IMR-90 (cell line): ENCODE measurements at regions not wholly inside any gene's neighbourhood (a gene's known extent, or its start where the extent isn't known, plus 50 kb on each side); places are given as distances from the start of the nearest gene placed in this dataset.

ENCODE experiments used
- ATAC-seq: fragments of 200-7000 bp; cut with Tn5 transposase; 2 replicates; pipeline ENCODE4 v1.9.1; 2020; ENCODE audit warnings: low read depth, mild to moderate bottlenecking, moderate library complexity
- BruUV-seq: library from RNA; stranded (reverse); fragments of 400-500 nt; replicated peaks from 2 replicates; lab custom pipeline; 2021; lab: Mats Ljungman, UMichigan
- CTCF ChIA-PET: fragments of 300-600 bp; formaldehyde crosslinking; extraction: SDS; loops from one replicate; lab custom pipeline; 2021; ENCODE audit warnings: antibody characterized with exemption; lab: Yijun Ruan, JAX
- POLR2A ChIA-PET: fragments of 300-600 bp; sonication (Branson Sonifier 250); formaldehyde crosslinking; loops from one replicate; lab custom pipeline; 2022; ENCODE audit warnings: antibody characterized with exemption; ENCODE audit not compliant: unreplicated experiment; lab: Charles Lee
- DNase-seq: peaks from one replicate; pipeline ENCODE4 v3.0.0; 2013
- H2AFZ ChIP-seq: replicated peaks from 2 replicates; pipeline ENCODE3; 2013; ENCODE audit warnings: low read length, mild to moderate bottlenecking; ENCODE audit not compliant: poor library complexity
- H2AK5ac ChIP-seq: 2 replicates; pipeline ENCODE4 v1.6.1; 2013; ENCODE audit warnings: low read depth, low read length, inconsistent platforms
- H2AK9ac ChIP-seq: replicated peaks from 2 replicates; pipeline ENCODE3; 2013; ENCODE audit warnings: mild to moderate bottlenecking, low read depth, low read length, moderate library complexity; ENCODE audit not compliant: poor library complexity
- H2BK120ac ChIP-seq: 2 replicates; pipeline ENCODE4 v1.6.1; 2013; ENCODE audit warnings: low read depth, low read length, inconsistent platforms
- H2BK15ac ChIP-seq: 3 replicates; pipeline ENCODE4 v1.6.1; 2013; ENCODE audit warnings: low read depth, low read length, inconsistent platforms
- H2BK20ac ChIP-seq: 2 replicates; pipeline ENCODE4 v1.6.1; 2013; ENCODE audit warnings: low read depth, mild to moderate bottlenecking, inconsistent platforms, low read length, moderate library complexity
- H2BK5ac ChIP-seq: 2 replicates; pipeline ENCODE4 v1.6.1; 2013; ENCODE audit warnings: mild to moderate bottlenecking, low read depth, low read length, inconsistent platforms; ENCODE audit not compliant: poor library complexity, severe bottlenecking
- H3K14ac ChIP-seq: replicated peaks from 2 replicates; pipeline ENCODE4 v1.6.1; 2013; ENCODE audit warnings: low read depth, low read length, inconsistent platforms
- H3K18ac ChIP-seq: 2 replicates; pipeline ENCODE4 v1.6.1; 2013; ENCODE audit warnings: low read depth, low read length, control low read depth
- H3K23ac ChIP-seq: 2 replicates; pipeline ENCODE4 v1.6.1; 2013; ENCODE audit warnings: low read depth, low read length, inconsistent platforms
- H3K27ac ChIP-seq: 2 replicates; pipeline ENCODE4 v1.5.1; 2013; ENCODE audit warnings: mild to moderate bottlenecking, control low read depth, low read length; ENCODE audit not compliant: insufficient read depth
- H3K27me3 ChIP-seq: 2 replicates; pipeline ENCODE4 v1.6.1; 2013; ENCODE audit warnings: low read length; ENCODE audit not compliant: control insufficient read depth, insufficient read depth
- H3K36me3 ChIP-seq: 2 replicates; pipeline ENCODE4 v1.6.1; 2013; ENCODE audit warnings: low read length, mixed read lengths; ENCODE audit not compliant: control insufficient read depth, insufficient read depth
- H3K4ac ChIP-seq: 2 replicates; pipeline ENCODE4 v1.6.1; 2013; ENCODE audit warnings: low read depth, low read length, inconsistent platforms
- H3K4me1 ChIP-seq: 2 replicates; pipeline ENCODE4 v1.6.1; 2013; ENCODE audit warnings: low read length, mixed read lengths; ENCODE audit not compliant: control insufficient read depth, insufficient read depth
- H3K4me2 ChIP-seq: 2 replicates; pipeline ENCODE4 v1.6.1; 2013; ENCODE audit warnings: low read depth, mild to moderate bottlenecking, control low read depth, low read length, moderate library complexity
- H3K4me3 ChIP-seq: 2 replicates; pipeline ENCODE4 v1.5.1; 2013; ENCODE audit warnings: low read depth, mild to moderate bottlenecking, control low read depth, low read length, moderate library complexity; ENCODE audit not compliant: insufficient read depth
- H3K56ac ChIP-seq: 2 replicates; pipeline ENCODE4 v1.6.1; 2013; ENCODE audit warnings: low read length, inconsistent platforms; ENCODE audit not compliant: insufficient read depth; ENCODE audit errors: extremely low read depth
- H3K79me1 ChIP-seq, 2 experiments: 2 replicates each; pipeline ENCODE4 v1.6.1; 2013; ENCODE audit warnings: low read length in 2 of 2, inconsistent platforms in 1 of 2, low read depth in 1 of 2
- H3K9ac ChIP-seq: 2 replicates; pipeline ENCODE4 v1.6.1; 2013; ENCODE audit warnings: low read depth, low read length, control low read depth
- H3K9me1 ChIP-seq: 2 replicates; pipeline ENCODE4 v1.6.1; 2013; ENCODE audit warnings: low read length, inconsistent platforms; ENCODE audit not compliant: insufficient read depth
- H3K9me3 ChIP-seq: 2 replicates; pipeline ENCODE4 v1.6.1; 2013; ENCODE audit warnings: low read length; ENCODE audit not compliant: control insufficient read depth, insufficient read depth
- H4K20me1 ChIP-seq: 2 replicates; pipeline ENCODE4 v1.6.1; 2013; ENCODE audit warnings: low read length, inconsistent platforms; ENCODE audit not compliant: insufficient read depth
- H4K5ac ChIP-seq: 2 replicates; pipeline ENCODE4 v1.6.1; 2013; ENCODE audit warnings: mild to moderate bottlenecking, low read depth, low read length, control low read depth
- H4K8ac ChIP-seq, 2 experiments: 2 replicates each; pipeline ENCODE4 v1.6.1; 2013; ENCODE audit warnings: low read depth in 2 of 2, low read length in 2 of 2, control low read depth in 1 of 2, inconsistent platforms in 1 of 2
- H4K91ac ChIP-seq: 2 replicates; pipeline ENCODE4 v1.6.1; 2013; ENCODE audit warnings: low read depth, low read length, inconsistent platforms; ENCODE audit not compliant: insufficient read depth
- BHLHE40 ChIP-seq: fragments of 150-350 bp; IDR thresholded peaks from 2 replicates; pipeline ENCODE4 v1.6.1; 2016; ENCODE audit warnings: mild to moderate bottlenecking, low read depth, low read length
- MAFK ChIP-seq: IDR thresholded peaks from 2 replicates; pipeline ENCODE4 v1.6.1; 2012; ENCODE audit warnings: low read depth, low read length, improper control_type of control experiment
- RAD21 ChIP-seq: IDR thresholded peaks from 2 replicates; pipeline ENCODE4 v1.6.1; 2012; ENCODE audit warnings: low read length, improper control_type of control experiment
- RCOR1 ChIP-seq: IDR thresholded peaks from 2 replicates; pipeline ENCODE4 v1.6.1; 2012; ENCODE audit warnings: mild to moderate bottlenecking, low read length, improper control_type of control experiment; ENCODE audit not compliant: insufficient replicate concordance
- RFX5 ChIP-seq: IDR thresholded peaks from 2 replicates; pipeline ENCODE4 v1.8.0; 2012; ENCODE audit warnings: low read depth, mild to moderate bottlenecking, low read length, moderate library complexity
- SMC3 ChIP-seq: fragments of 150-350 bp; IDR thresholded peaks from 2 replicates; pipeline ENCODE4 v1.6.1; 2016; ENCODE audit warnings: low read depth, mild to moderate bottlenecking, antibody characterized with exemption, low read length, moderate library complexity
- WGBS, 2 experiments: methylation state at CpG; one replicate each; pipeline versions ENCODE4 v1.1.5 to v1.1.7; 2013; ENCODE audit warnings: missing lambda C conversion rate in 2 of 2; ENCODE audit not compliant: insufficient read length in 1 of 2; ENCODE audit errors: extremely low coverage in 2 of 2; 5-methylcytosine and 5-hydroxymethylcytosine counted together
- dilution Hi-C: fragments of 300-500 bp; cut with HindIII; formaldehyde crosslinking; loops from one replicate; pipeline ENCODE4 v1.14.3; 2018; ENCODE audit warnings: low sequenced_read_pairs; ENCODE audit not compliant: unreplicated experiment
- in situ Hi-C: fragments of 300-500 bp; cut with MboI; formaldehyde crosslinking; loops from 3 replicates; pipeline ENCODE4 v1.14.3; 2019; ENCODE audit warnings: low sequenced_read_pairs, inconsistent platforms, mixed read lengths
- intact Hi-C: fragments of 100-400 bp; cut with micrococcal nuclease; formaldehyde crosslinking; loops from 2 replicates; pipeline ENCODE4 v1.10.0; 2022

DNA sequence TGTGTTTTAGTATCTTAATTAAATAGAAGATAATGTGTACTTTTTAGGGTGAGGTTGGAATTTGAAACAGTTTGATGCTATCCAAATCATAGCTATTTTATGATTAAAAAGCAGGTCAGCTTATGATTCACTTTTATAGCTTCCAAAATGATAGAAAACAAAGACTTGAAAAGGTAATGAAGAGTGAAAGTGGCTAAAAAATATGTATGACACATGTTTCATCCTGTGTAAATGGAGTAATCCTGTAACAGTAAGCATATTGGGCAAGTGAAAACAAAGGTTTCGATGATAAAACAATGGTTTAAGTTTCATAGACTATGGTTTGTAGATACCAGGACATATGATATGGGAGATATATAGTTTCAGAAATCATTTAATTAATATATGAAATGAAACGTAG is 456.2 kb downstream of the PCDH20 start:
- no peak overlapping the region for H3K14ac ChIP-seq
- H3K79me1 ChIP-seq, result no peaks in the 10 kb centered on the region
- no peak overlapping the region for H3K4ac ChIP-seq
- no peaks in the 10 kb centered on the region for H3K36me3 ChIP-seq
- H4K5ac ChIP-seq, result no peak overlapping the region
- no peaks in the 10 kb centered on the region for H3K9me3 ChIP-seq
- no peak overlapping the region for H3K18ac ChIP-seq
- no peak overlapping the region for H4K91ac ChIP-seq
- no peak overlapping the region for H3K4me3 ChIP-seq
- no peak overlapping the region for H2BK15ac ChIP-seq
- H3K27me3 ChIP-seq, result no peaks in the 10 kb centered on the region
- no TSS peak for BruUV-seq
- ChIA-PET CTCF (no interaction called here), POLR2A (no interaction called here)
- no peak overlapping the region for H2BK120ac ChIP-seq
- no peak overlapping the region for H3K23ac ChIP-seq
- H2AK9ac ChIP-seq, result no peak overlapping the region
- no peak overlapping the region for H3K4me2 ChIP-seq
- intact Hi-C loops, result no loop called here
- H2BK5ac ChIP-seq, result no peak overlapping the region
- H2BK20ac ChIP-seq, result no peak overlapping the region
- no peak overlapping the region for H3K56ac ChIP-seq
- H2AFZ ChIP-seq, result no peak overlapping the region
- no peaks in the 10 kb centered on the region for H3K4me1 ChIP-seq
- H2AK5ac ChIP-seq, result no peak overlapping the region
- no peaks in the 10 kb centered on the region for H4K20me1 ChIP-seq
- no peak overlapping the region for H3K9ac ChIP-seq
- TF ChIP-seq MAFK, result no peak
- TF ChIP-seq RAD21, result no peak
- no peak for TF ChIP-seq RCOR1
- no peak for TF ChIP-seq BHLHE40
- TF ChIP-seq SMC3, result no peak
- TF ChIP-seq RFX5, result no peak
- H3K27ac ChIP-seq, result no peak overlapping the region
- ATAC-seq (no peak), DNase-seq (no peak)
- dilution Hi-C loops, result no loop called here
- in situ Hi-C loops, result no loop called here
- no CpG with 5 or more reads among the region's 2 CpGs for WGBS, 2 experiments
- no peaks in the 10 kb centered on the region for H3K9me1 ChIP-seq
- no peak overlapping the region for H4K8ac ChIP-seq
